Gastroesophageal sphincter (tissue), 4 donors: ENCODE measurements at regions not wholly inside any gene's neighbourhood (a gene's known extent, or its start where the extent isn't known, plus 50 kb on each side); places are given as distances from the start of the nearest gene placed in this dataset.

Source experiments
- ATAC-seq: fragments of 150-250 bp; one replicate; pipeline ENCODE4 v1.9.1; 2016; ENCODE audit warnings: mild to moderate bottlenecking, moderate library complexity
- H3K27ac ChIP-seq, 4 donors: fragments of 200-600 bp; sonication (generic) in 3 of 4; 1 replicate in 3 of 4; 2 replicates in 1 of 4; pipeline ENCODE4 v1.5.1; 2016 to 2019
- H3K27me3 ChIP-seq: fragments of 200-600 bp; sonication (generic); one replicate; pipeline ENCODE4 v1.5.1; 2019
- H3K36me3 ChIP-seq, 2 donors: fragments of 200-600 bp; sonication (generic); one replicate each; pipeline ENCODE4 v1.5.1; 2019; ENCODE audit warnings: control low read depth in 1 of 2
- H3K4me1 ChIP-seq, 3 donors: fragments of 200-600 bp; sonication (generic); 1 replicate in 2 of 3; 2 replicates in 1 of 3; pipeline ENCODE4 v1.5.1; 2016 to 2019; ENCODE audit warnings: control low read depth in 2 of 3
- H3K4me3 ChIP-seq, 2 donors: fragments of 200-600 bp; sonication (generic); one replicate each; pipeline ENCODE4 v1.5.1; 2019; ENCODE audit warnings: mild to moderate bottlenecking in 1 of 2, moderate library complexity in 1 of 2
- H3K9me3 ChIP-seq, 3 donors: fragments of 200-600 bp; sonication (generic); one replicate each; pipeline ENCODE4 v1.5.1; 2017 to 2019; ENCODE audit warnings: control low read depth in 2 of 3
- CTCF ChIP-seq, 4 experiments: fragments of 200-600 bp in 2 of 4; fragments of 450-650 bp in 2 of 4; sonication (generic) in 1 of 4; IDR thresholded peaks; one replicate each; pipeline ENCODE4 v1.5.1; 2017 to 2019; ENCODE audit warnings: antibody characterized with exemption in 4 of 4, mild to moderate bottlenecking in 2 of 4, moderate library complexity in 2 of 4
- EP300 ChIP-seq: sonication (generic); formaldehyde crosslinking; IDR thresholded peaks from one replicate; pipeline ENCODE4 v1.6.1; 2017; ENCODE audit warnings: antibody characterized with exemption, mild to moderate bottlenecking
- POLR2A ChIP-seq, 2 donors: fragments of 450-650 bp; IDR thresholded peaks; one replicate each; pipeline ENCODE4 v1.6.1; 2017; ENCODE audit warnings: antibody characterized with exemption in 2 of 2, mild to moderate bottlenecking in 2 of 2, moderate library complexity in 1 of 2
- POLR2AphosphoS5 ChIP-seq: sonication (generic); formaldehyde crosslinking; IDR thresholded peaks from one replicate; pipeline ENCODE4 v1.6.1; 2017; ENCODE audit warnings: antibody characterized with exemption
- WGBS, 2 donors: methylation state at CpG; one replicate each; pipeline ENCODE4 v1.1.5; 2018; ENCODE audit warnings: low coverage in 1 of 2; 5-methylcytosine and 5-hydroxymethylcytosine counted together

- H3K4me1 ChIP-seq, result peaks cover 3 to 18% (median 4%) of the 10 kb centered on the region in 3 donors
- TF ChIP-seq EP300 (no peak), POLR2AphosphoS5 (no peak), POLR2A (IDR thresholded peaks at IDR 0.05) (no peak), CTCF (IDR thresholded peaks at IDR 0.05) (no peak)
- H3K27me3 ChIP-seq, result no peaks in the 10 kb centered on the region
- H3K36me3 ChIP-seq, result no peaks in the 10 kb centered on the region
- no peak overlapping the region for H3K4me3 ChIP-seq
- no peaks in the 10 kb centered on the region for H3K9me3 ChIP-seq
- no peak overlapping the region for H3K27ac ChIP-seq
- ATAC-seq, result no peak
- WGBS, 2 donors, result 75 to 90% methylated on average over 1 of the region's 1 CpG
These were observed 1325.0 kb upstream of the GOT2 start for GRCh38 chr16:60059141-60059540.

- no peaks in the 10 kb centered on the region for H3K4me1 ChIP-seq
- WGBS, 2 donors, result 70 to 83% methylated on average over 1 of the region's 1 CpG
- H3K9me3 ChIP-seq, result no peaks in the 10 kb centered on the region
- no peaks in the 10 kb centered on the region for H3K36me3 ChIP-seq
- no peak overlapping the region for H3K4me3 ChIP-seq
- H3K27me3 ChIP-seq, result no peaks in the 10 kb centered on the region
- ATAC-seq, result no peak
- no peak overlapping the region for H3K27ac ChIP-seq
- TF ChIP-seq CTCF (IDR thresholded peaks at IDR 0.05) (no peak), POLR2AphosphoS5 (no peak), EP300 (no peak), POLR2A (IDR thresholded peaks at IDR 0.05) (no peak)
These were observed 1307.6 kb upstream of the GOT2 start for GRCh38 chr16:60041671-60042070.

GRCh38 chr16:60031740-60032139, 1297.6 kb upstream of the GOT2 start:
- no peak overlapping the region for H3K4me3 ChIP-seq
- 82 to 88% methylated on average over 1 of the region's 1 CpG for WGBS, 2 donors

GRCh38 chr16:60027351-60027750, 1293.2 kb upstream of the GOT2 start:
- TF ChIP-seq EP300, result no peak
- TF ChIP-seq POLR2AphosphoS5, result no peak
- no peak for TF ChIP-seq POLR2A (IDR thresholded peaks at IDR 0.05)
- no peak for TF ChIP-seq CTCF (IDR thresholded peaks at IDR 0.05)
- Histone ChIP-seq H3K27me3 (no peaks in the 10 kb centered on the region), H3K4me1 (no peaks in the 10 kb centered on the region), H3K27ac (no peak overlapping the region), H3K36me3 (no peaks in the 10 kb centered on the region), H3K4me3 (no peak overlapping the region), H3K9me3 (no peaks in the 10 kb centered on the region)
- ATAC-seq, result no peak

More at GRCh38 chr16:60031740-60032139, 1297.6 kb upstream of the GOT2 start:
- Histone ChIP-seq H3K4me1 (no peaks in the 10 kb centered on the region), H3K9me3 (peaks cover 0 to 9% (median 0%) of the 10 kb centered on the region in 3 donors), H3K36me3 (no peaks in the 10 kb centered on the region), H3K27ac (no peak overlapping the region), H3K27me3 (no peaks in the 10 kb centered on the region)
- no peak for ATAC-seq
- TF ChIP-seq POLR2A (IDR thresholded peaks at IDR 0.05) (no peak), POLR2AphosphoS5 (no peak), EP300 (no peak), CTCF (IDR thresholded peaks at IDR 0.05) (no peak)

GRCh38 chr16:60013076-60013475, 1279.0 kb upstream of the GOT2 start:
- TF ChIP-seq CTCF (IDR thresholded peaks at IDR 0.05) (no peak), POLR2AphosphoS5 (no peak), EP300 (no peak), POLR2A (IDR thresholded peaks at IDR 0.05) (no peak)
- no peaks in the 10 kb centered on the region for H3K4me1 ChIP-seq

More at GRCh38 chr16:60013076-60013475, 1279.0 kb upstream of the GOT2 start:
- ATAC-seq, result no peak
- H3K9me3 ChIP-seq, result no peaks in the 10 kb centered on the region
- 93 to 100% methylated on average over 1 to 3 of the region's 8 CpGs for WGBS, 2 donors
- H3K27me3 ChIP-seq, result no peaks in the 10 kb centered on the region
- H3K4me3 ChIP-seq, result no peak overlapping the region
- H3K27ac ChIP-seq, result no peak overlapping the region
- H3K36me3 ChIP-seq, result no peaks in the 10 kb centered on the region
